SK-N-SH (cell line): ENCODE measurements at regions not wholly inside any gene's neighbourhood (a gene's known extent, or its start where the extent isn't known, plus 50 kb on each side); places are given as distances from the start of the nearest gene placed in this dataset.

Experiments
- CTCF ChIA-PET: fragments of 300-600, 350-600 bp; formaldehyde crosslinking; extraction: SDS; loops from one replicate; lab custom pipeline; 2021; lab: Yijun Ruan, JAX
- POLR2A ChIA-PET: fragments of 350-600 bp; sonication (Branson Sonifier 250); formaldehyde crosslinking; extraction: SDS; loops from one replicate; lab custom pipeline; 2020; ENCODE audit warnings: antibody characterized with exemption, inconsistent platforms; lab: Yijun Ruan, JAX
- DNase-seq: peaks from one replicate; pipeline ENCODE4 v3.0.0; 2012
- H2AFZ ChIP-seq: fragments of 200-600 bp; sonication (generic); 2 replicates; pipeline ENCODE4 v1.8.1; 2016; ENCODE audit warnings: antibody characterized with exemption, mild to moderate bottlenecking, low read depth
- H3F3A ChIP-seq: fragments of 200-600 bp; sonication (generic); replicated peaks from 2 replicates; pipeline ENCODE3; 2016; ENCODE audit warnings: antibody characterized with exemption, mild to moderate bottlenecking; ENCODE audit not compliant: insufficient read depth
- H3K27ac ChIP-seq, 2 experiments: fragments of 200-500 bp in 1 of 2; fragments of 200-600 bp in 1 of 2; sonication (Bioruptor generic) in 1 of 2; sonication (generic), shearing (Covaris generic) in 1 of 2; 2 replicates each; pipeline versions ENCODE4 v1.5.1 to v1.6.1; 2014 to 2016; ENCODE audit warnings: low read depth in 2 of 2, inconsistent platforms in 1 of 2, low read length in 1 of 2, mild to moderate bottlenecking in 1 of 2, mixed read lengths in 1 of 2
- H3K27me3 ChIP-seq: fragments of 200-600 bp; sonication (generic), shearing (Covaris generic); 2 replicates; pipeline ENCODE4 v1.6.1; 2016; ENCODE audit warnings: mixed run types; ENCODE audit not compliant: insufficient read depth
- H3K36me3 ChIP-seq, 2 experiments: fragments of 200-500 bp in 1 of 2; fragments of 200-600 bp in 1 of 2; sonication (Bioruptor generic) in 1 of 2; sonication (generic) in 1 of 2; replicated peaks in 1 of 2; 2 replicates each; pipeline versions ENCODE3 to v1.5.1; 2014 to 2016; ENCODE audit warnings: low read length in 1 of 2, mild to moderate bottlenecking in 1 of 2; ENCODE audit not compliant: insufficient read depth in 2 of 2, control insufficient read depth in 1 of 2
- H3K4me1 ChIP-seq, 2 experiments: fragments of 200-500 bp in 1 of 2; fragments of 200-600 bp in 1 of 2; sonication (Bioruptor generic) in 1 of 2; sonication (generic), shearing (Covaris generic) in 1 of 2; 2 replicates each; pipeline versions ENCODE4 v1.5.1 to v1.6.1; 2014 to 2016; ENCODE audit warnings: low read depth in 1 of 2, low read length in 1 of 2, mixed run types in 1 of 2; ENCODE audit not compliant: insufficient read depth in 2 of 2, control insufficient read depth in 1 of 2
- H3K4me2 ChIP-seq: fragments of 200-600 bp; sonication (generic), shearing (Covaris generic); 2 replicates; pipeline ENCODE4 v1.6.1; 2017; ENCODE audit warnings: mixed run types
- H3K4me3 ChIP-seq, 2 experiments: fragments of 200-500 bp in 1 of 2; fragments of 200-600 bp in 1 of 2; sonication (Bioruptor generic) in 1 of 2; sonication (generic), shearing (Covaris generic) in 1 of 2; 2 replicates each; pipeline versions ENCODE4 v1.5.1 to v1.8.1; 2014 to 2016; ENCODE audit warnings: low read depth in 2 of 2, inconsistent platforms in 1 of 2, low read length in 1 of 2, mild to moderate bottlenecking in 1 of 2, mixed read lengths in 1 of 2, moderate library complexity in 1 of 2
- H3K79me2 ChIP-seq: fragments of 200-600 bp; sonication (generic); 2 replicates; pipeline ENCODE4 v1.8.1; 2017; ENCODE audit warnings: mild to moderate bottlenecking; ENCODE audit not compliant: insufficient read depth
- H3K9ac ChIP-seq: fragments of 200-600 bp; sonication (generic); 2 replicates; pipeline ENCODE4 v1.6.1; 2017; ENCODE audit warnings: mixed run types
- H3K9me2 ChIP-seq: fragments of 200-600 bp; sonication (generic); 2 replicates; pipeline ENCODE4 v1.6.1; 2017; ENCODE audit warnings: mixed run types
- H3K9me3 ChIP-seq: fragments of 200-600 bp; sonication (generic); 2 replicates; pipeline ENCODE4 v1.6.1; 2017; ENCODE audit warnings: mixed run types, mild to moderate bottlenecking, moderate library complexity
- H4K20me1 ChIP-seq: fragments of 200-600 bp; sonication (generic); 2 replicates; pipeline ENCODE4 v1.6.1; 2017; ENCODE audit warnings: mild to moderate bottlenecking, mixed run types; ENCODE audit not compliant: insufficient read depth
- FOSL2 ChIP-seq: IDR thresholded peaks from 2 replicates; pipeline ENCODE4 v1.4.0; 2012; ENCODE audit warnings: low read depth, mild to moderate bottlenecking, moderate library complexity, borderline replicate concordance
- FOXM1 ChIP-seq: IDR thresholded peaks from 2 replicates; pipeline ENCODE4 v1.4.0; 2012; ENCODE audit warnings: low read depth, mild to moderate bottlenecking
- IRF3 ChIP-seq: fragments of 150-350 bp; IDR thresholded peaks from 2 replicates; pipeline ENCODE4 v1.6.1; 2016; ENCODE audit warnings: mild to moderate bottlenecking, low read depth, low read length
- JUND ChIP-seq: IDR thresholded peaks from 2 replicates; pipeline ENCODE4 v1.4.0; 2012
- MAX ChIP-seq: IDR thresholded peaks from 2 replicates; pipeline ENCODE4 v1.4.0; 2012; ENCODE audit warnings: low read depth
- MEF2A ChIP-seq: IDR thresholded peaks from 2 replicates; pipeline ENCODE4 v1.4.0; 2012; ENCODE audit warnings: low read depth, borderline replicate concordance
- NRF1 ChIP-seq: IDR thresholded peaks from 2 replicates; pipeline ENCODE4 v1.6.1; 2012; ENCODE audit warnings: low read depth, mild to moderate bottlenecking, low read length
- REST ChIP-seq: IDR thresholded peaks from 2 replicates; pipeline ENCODE4 v1.6.1; 2012; ENCODE audit warnings: mild to moderate bottlenecking, low read depth, low read length, moderate library complexity
- TAF1 ChIP-seq: IDR thresholded peaks from 2 replicates; pipeline ENCODE4 v1.6.1; 2012; ENCODE audit warnings: low read depth, mild to moderate bottlenecking, low read length, moderate library complexity, borderline replicate concordance
- TCF12 ChIP-seq: IDR thresholded peaks from 2 replicates; pipeline ENCODE4 v1.4.0; 2012
- USF2 ChIP-seq: fragments of 150-350 bp; IDR thresholded peaks from 2 replicates; pipeline ENCODE4 v1.6.1; 2017; ENCODE audit warnings: antibody characterized with exemption, low read length, low read depth, borderline replicate concordance
- ZBTB33 ChIP-seq: IDR thresholded peaks from 2 replicates; pipeline ENCODE4 v1.4.0; 2012; ENCODE audit warnings: low read depth, borderline replicate concordance
- WGBS: methylation state at CpG from one replicate; pipeline ENCODE4 v1.1.6; 2017; ENCODE audit warnings: low lambda C conversion rate; 5-methylcytosine and 5-hydroxymethylcytosine counted together

GRCh38 chr4:136526517-136526916 is 1005.8 kb downstream of the PCDH18 start:
- POLR2A ChIA-PET: no interaction called here
- H4K20me1 ChIP-seq: no peaks in the 10 kb centered on the region
- H3K36me3 ChIP-seq: no peaks in the 10 kb centered on the region
- no peaks in the 10 kb centered on the region for H3K27me3 ChIP-seq
- WGBS: 42% methylated on average over 2 of the region's 2 CpGs
- H3K79me2 ChIP-seq: no peaks in the 10 kb centered on the region
- H3K27ac ChIP-seq: no peak overlapping the region
- DNase-seq: no peak
- H2AFZ ChIP-seq: no peak overlapping the region
- H3K4me3 ChIP-seq: no peak overlapping the region
- no peaks in the 10 kb centered on the region for H3K9me3 ChIP-seq
- H3F3A ChIP-seq: no peaks in the 10 kb centered on the region
- H3K9me2 ChIP-seq: no peaks in the 10 kb centered on the region
- TF ChIP-seq NRF1 (no peak), MAX (no peak), REST (no peak), FOSL2 (no peak), ZBTB33 (no peak)
- CTCF ChIA-PET: no interaction called here
- H3K4me1 ChIP-seq: no peaks in the 10 kb centered on the region
- H3K4me2 ChIP-seq: no peak overlapping the region
- H3K9ac ChIP-seq: no peak overlapping the region

GRCh38 chr4:136524039-136524438 is 1008.3 kb downstream of the PCDH18 start:
- no peaks in the 10 kb centered on the region for H3K4me1 ChIP-seq
- TF ChIP-seq IRF3 (no peak), TAF1 (no peak), JUND (no peak), MEF2A (no peak), FOXM1 (no peak), TCF12 (no peak), USF2 (no peak)

More at GRCh38 chr4:136524039-136524438, 1008.3 kb downstream of the PCDH18 start:
- H3K9me2 ChIP-seq: no peaks in the 10 kb centered on the region
- no peak overlapping the region for H3K9ac ChIP-seq
- no peaks in the 10 kb centered on the region for H3K36me3 ChIP-seq
- DNase-seq: no peak
- H3K27me3 ChIP-seq: no peaks in the 10 kb centered on the region
- no peaks in the 10 kb centered on the region for H3K9me3 ChIP-seq
- H2AFZ ChIP-seq: no peak overlapping the region
- no peaks in the 10 kb centered on the region for H4K20me1 ChIP-seq
- WGBS: 67% methylated on average over 1 of the region's 2 CpGs
- CTCF ChIA-PET: no interaction called here
- POLR2A ChIA-PET: no interaction called here
- H3K4me2 ChIP-seq: no peak overlapping the region
- H3K79me2 ChIP-seq: no peaks in the 10 kb centered on the region
- no peak overlapping the region for H3K4me3 ChIP-seq
- H3K27ac ChIP-seq: no peak overlapping the region
- no peaks in the 10 kb centered on the region for H3F3A ChIP-seq
